H54 (cell line): ENCODE measurements at regions not wholly inside any gene's neighbourhood (a gene's known extent, or its start where the extent isn't known, plus 50 kb on each side); places are given as distances from the start of the nearest gene placed in this dataset.

Source experiments
- DNase-seq: peaks from one replicate; pipeline ENCODE4 v3.0.0; 2011; ENCODE audit warnings: low spot score, mixed read lengths; ENCODE audit not compliant: insufficient read length
- FAIRE-seq: peaks from 3 replicates; lab custom pipeline; 2011; peaks lifted over from hg19 to GRCh38; lab: Jason Lieb, UNC
- POLR2A ChIP-seq: IDR thresholded peaks from 2 replicates; pipeline ENCODE4 v1.6.1; 2011; ENCODE audit warnings: low read depth, mild to moderate bottlenecking, low read length

GRCh38 chr4:111837761-111838160 is 307.5 kb upstream of the FAM241A start:
- DNase-seq (no peak), FAIRE-seq (no peak)
- no peak for TF ChIP-seq POLR2A

- no peak for FAIRE-seq
- TF ChIP-seq POLR2A, result no peak
- no peak for DNase-seq
Measured at GRCh38 chr4:111838406-111838930, 306.8 kb upstream of the FAM241A start.

GRCh38 chr4:111839141-111839540 is 306.1 kb upstream of the FAM241A start:
- FAIRE-seq (no peak), DNase-seq (no peak)
- TF ChIP-seq POLR2A, result no peak

- no peak for DNase-seq
- no peak for FAIRE-seq
- TF ChIP-seq POLR2A, result no peak
Measured at GRCh38 chr4:111842336-111842735, 302.9 kb upstream of the FAM241A start.

- DNase-seq, result no peak
- TF ChIP-seq POLR2A, result no peak
- FAIRE-seq, result no peak
Measured at GRCh38 chr4:111847296-111848008, 297.8 kb upstream of the FAM241A start.

- no peak for DNase-seq
- TF ChIP-seq POLR2A, result no peak
- no peak for FAIRE-seq
Measured at GRCh38 chr4:111849746-111850284, 295.4 kb upstream of the FAM241A start.

- no peak for FAIRE-seq
- TF ChIP-seq POLR2A, result no peak
- no peak for DNase-seq
Measured at GRCh38 chr4:111854494-111855087, 290.7 kb upstream of the FAM241A start.

GRCh38 chr4:111855308-111855707 is 289.9 kb upstream of the FAM241A start:
- TF ChIP-seq POLR2A, result no peak
- FAIRE-seq (no peak), DNase-seq (no peak)

GRCh38 chr4:111864066-111864465 is 281.2 kb upstream of the FAM241A start:
- FAIRE-seq, result no peak
- no peak for DNase-seq
- TF ChIP-seq POLR2A, result no peak

GRCh38 chr4:111869339-111869738 is 275.9 kb upstream of the FAM241A start:
- FAIRE-seq (no peak), DNase-seq (no peak)
- no peak for TF ChIP-seq POLR2A

GRCh38 chr4:111871802-111872201 is 273.5 kb upstream of the FAM241A start:
- FAIRE-seq (no peak), DNase-seq (no peak)
- no peak for TF ChIP-seq POLR2A

GRCh38 chr4:111873801-111874200 is 271.5 kb upstream of the FAM241A start:
- TF ChIP-seq POLR2A, result no peak
- no peak for FAIRE-seq
- DNase-seq, result no peak

- DNase-seq, result no peak
- no peak for TF ChIP-seq POLR2A
- FAIRE-seq, result no peak
Measured at GRCh38 chr4:111879539-111879938, 265.7 kb upstream of the FAM241A start.

GRCh38 chr4:111880116-111880515 is 265.1 kb upstream of the FAM241A start:
- FAIRE-seq (no peak), DNase-seq (no peak)
- TF ChIP-seq POLR2A, result no peak

GRCh38 chr4:111883557-111883999 is 261.7 kb upstream of the FAM241A start:
- no peak for TF ChIP-seq POLR2A
- no peak for DNase-seq
- no peak for FAIRE-seq
